ENCODE measurements at regions not wholly inside any gene's neighbourhood (a gene's known extent, or its start where the extent isn't known, plus 50 kb on each side); places are given as distances from the start of the nearest gene placed in this dataset.

- no peak for FAIRE-seq
Observed at GRCh38 chr2:107018366-107018765, 132.4 kb upstream of the ST6GAL2 start.

GRCh38 chr2:107020392-107020791 is 134.4 kb upstream of the ST6GAL2 start:
- no peak for DNase-seq (ENCODE audit: low spot score in 2 of 2)
- FAIRE-seq, result no peak

More at GRCh38 chr2:107018366-107018765, 132.4 kb upstream of the ST6GAL2 start:
- no peak for DNase-seq (ENCODE audit: low spot score in 2 of 2)

GRCh38 chr2:107024269-107024668 is 138.3 kb upstream of the ST6GAL2 start:
- no peak for DNase-seq (ENCODE audit: low spot score in 2 of 2)
- no peak for FAIRE-seq

- no peak for DNase-seq (ENCODE audit: low spot score in 2 of 2)
- FAIRE-seq, result no peak
Observed at GRCh38 chr2:107025291-107025857, 139.4 kb upstream of the ST6GAL2 start.

- DNase-seq (ENCODE audit: low spot score in 2 of 2) (no peak), FAIRE-seq (no peak)
Observed at GRCh38 chr2:107025869-107026380, 140.0 kb upstream of the ST6GAL2 start.

GRCh38 chr2:107027205-107027604 is 141.2 kb upstream of the ST6GAL2 start:
- DNase-seq (ENCODE audit: low spot score in 2 of 2) (no peak), FAIRE-seq (no peak)

GRCh38 chr2:107027810-107028209 is 141.8 kb upstream of the ST6GAL2 start:
- FAIRE-seq (no peak), DNase-seq (ENCODE audit: low spot score in 2 of 2) (no peak)

- no peak for FAIRE-seq
- DNase-seq (ENCODE audit: low spot score in 2 of 2), result no peak
Observed at GRCh38 chr2:107028661-107029060, 142.7 kb upstream of the ST6GAL2 start.

- DNase-seq (ENCODE audit: low spot score in 2 of 2) (no peak), FAIRE-seq (no peak)
Observed at GRCh38 chr2:107036293-107036692, 150.3 kb upstream of the ST6GAL2 start.

GRCh38 chr2:107062173-107062572 is 176.2 kb upstream of the ST6GAL2 start:
- FAIRE-seq (no peak), DNase-seq (ENCODE audit: low spot score in 2 of 2) (no peak)

GRCh38 chr2:107062599-107063220 is 176.7 kb upstream of the ST6GAL2 start:
- no peak for DNase-seq (ENCODE audit: low spot score in 2 of 2)
- FAIRE-seq, result no peak

- no peak for DNase-seq (ENCODE audit: low spot score in 2 of 2)
- no peak for FAIRE-seq
Observed at GRCh38 chr2:107063228-107063627, 177.3 kb upstream of the ST6GAL2 start.

GRCh38 chr2:107064750-107065149 is 178.8 kb upstream of the ST6GAL2 start:
- FAIRE-seq (no peak), DNase-seq (ENCODE audit: low spot score in 2 of 2) (no peak)

- no peak for DNase-seq (ENCODE audit: low spot score in 2 of 2)
- FAIRE-seq, result no peak
Observed at GRCh38 chr2:107068069-107068916, 182.3 kb upstream of the ST6GAL2 start.

- no peak for DNase-seq (ENCODE audit: low spot score in 2 of 2)
- no peak for FAIRE-seq
Observed at GRCh38 chr2:107069890-107070289, 183.9 kb upstream of the ST6GAL2 start.

GRCh38 chr2:107072150-107072940 is 186.4 kb upstream of the ST6GAL2 start:
- no peak for DNase-seq (ENCODE audit: low spot score in 2 of 2)
- FAIRE-seq, result no peak

- no peak for FAIRE-seq
- DNase-seq (ENCODE audit: low spot score in 2 of 2), result no peak
Observed at GRCh38 chr2:107078584-107078983, 192.6 kb upstream of the ST6GAL2 start.

- no peak for FAIRE-seq
Observed at GRCh38 chr2:107086497-107086896, 200.5 kb upstream of the ST6GAL2 start.

GRCh38 chr2:107088156-107088555 is 202.2 kb upstream of the ST6GAL2 start:
- FAIRE-seq (no peak), DNase-seq (ENCODE audit: low spot score in 2 of 2) (no peak)

More at GRCh38 chr2:107086497-107086896, 200.5 kb upstream of the ST6GAL2 start:
- no peak for DNase-seq (ENCODE audit: low spot score in 2 of 2)

- no peak for FAIRE-seq
- DNase-seq (ENCODE audit: low spot score in 2 of 2), result no peak
Observed at GRCh38 chr2:107091163-107091864, 205.3 kb upstream of the ST6GAL2 start.
